GM19328 (cell line): ENCODE measurements at regions not wholly inside any gene's neighbourhood (a gene's known extent, or its start where the extent isn't known, plus 50 kb on each side); places are given as distances from the start of the nearest gene placed in this dataset.

Experiments used
- ATAC-seq: cut with Tn5 transposase; IDR thresholded peaks from one replicate; pipeline ENCODE4 v1.9.1; 2021; ENCODE audit warnings: mild to moderate bottlenecking, moderate library complexity; ENCODE audit not compliant: unreplicated experiment

DNA sequence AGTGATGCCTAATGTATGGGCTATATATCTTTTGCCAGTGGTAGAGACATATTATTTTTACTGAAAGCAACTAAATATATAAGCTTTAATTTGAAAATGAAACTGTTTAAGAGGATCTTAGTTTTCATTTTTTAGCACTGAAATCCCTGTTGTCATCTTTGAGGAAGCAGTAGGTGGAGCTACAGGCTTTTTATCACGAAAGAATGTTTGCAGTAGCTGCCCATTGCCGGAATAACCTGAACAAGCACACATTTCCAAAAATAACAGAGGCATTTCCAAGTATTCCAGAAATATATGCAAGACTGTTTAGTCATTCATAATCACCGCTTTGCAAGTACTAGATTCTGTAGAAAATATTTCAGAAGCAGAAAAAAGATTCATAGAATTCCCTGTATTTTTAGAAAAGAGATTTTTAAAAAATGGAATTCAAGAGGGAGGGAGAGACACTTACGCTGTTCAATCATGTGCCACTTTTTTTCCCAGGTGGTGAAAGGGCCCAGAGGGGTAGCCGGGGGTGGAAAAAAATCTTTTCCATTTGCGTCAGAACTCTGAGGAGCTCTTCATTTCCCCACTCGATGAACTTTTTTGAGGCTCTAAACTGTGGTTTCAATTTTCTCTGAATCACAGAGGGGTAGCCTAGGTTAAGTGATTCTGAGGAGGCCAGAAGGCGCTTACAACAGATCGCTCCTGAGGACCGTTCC is 142.5 kb upstream of the FERMT1 start:
- ATAC-seq: no peak

DNA sequence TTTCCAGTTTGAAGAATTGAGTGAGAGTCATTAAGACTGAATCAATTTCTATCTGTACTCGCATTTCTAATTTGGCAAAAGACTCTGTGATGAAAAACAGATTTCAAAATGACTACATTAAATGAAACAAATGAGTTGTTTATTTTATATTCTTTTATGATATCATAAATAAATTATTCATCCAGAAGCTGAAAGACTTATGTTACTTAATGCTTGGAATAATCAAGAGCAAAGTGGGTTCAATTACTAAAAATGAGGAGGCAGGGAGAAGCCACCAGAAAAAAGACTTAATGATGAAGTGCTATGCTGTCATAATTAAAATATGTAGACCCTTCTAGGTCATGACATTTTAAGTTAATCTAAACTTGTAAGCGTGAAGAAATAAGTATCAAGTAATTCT is 130.6 kb upstream of the FERMT1 start:
- ATAC-seq: no peak

DNA sequence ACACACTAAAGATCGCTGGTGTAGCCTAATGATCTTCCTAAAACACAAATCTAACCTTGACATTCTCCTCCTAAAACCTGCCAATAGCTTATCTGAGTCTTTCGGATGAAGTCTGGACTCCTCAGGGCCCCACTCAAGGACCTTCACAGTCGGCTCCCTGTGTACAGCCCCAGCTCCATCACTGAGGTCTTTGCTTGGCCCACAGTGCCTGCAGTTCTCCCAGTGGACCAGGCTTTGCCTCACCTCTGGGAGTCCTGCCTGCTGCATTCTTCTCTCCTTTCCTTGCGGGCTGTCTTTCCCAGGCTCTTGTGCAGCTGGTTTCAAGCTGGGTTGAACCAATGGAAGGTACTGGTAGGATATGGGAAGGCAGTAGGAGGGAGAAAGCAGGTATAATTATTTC is 122.6 kb upstream of the FERMT1 start:
- no peak for ATAC-seq

DNA sequence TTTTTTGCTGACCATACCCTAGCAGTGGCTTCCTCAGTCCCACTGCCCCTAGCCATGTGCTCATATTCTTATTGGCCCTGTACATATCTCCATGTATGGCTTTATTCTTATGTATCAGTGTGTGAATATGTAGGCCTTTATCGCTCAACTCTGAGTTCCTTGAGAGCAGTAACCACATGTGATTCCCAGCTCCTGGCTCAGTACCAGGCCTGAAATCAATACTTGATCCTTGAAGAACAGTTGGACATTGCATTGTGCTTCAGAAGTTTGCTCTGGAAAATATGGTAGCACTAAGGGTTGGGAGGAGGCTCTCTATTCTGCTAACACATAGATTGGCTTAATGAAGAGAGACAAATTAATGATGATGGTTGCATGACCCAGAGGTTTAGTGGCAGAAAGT is 118.8 kb upstream of the FERMT1 start:
- no peak for ATAC-seq

DNA sequence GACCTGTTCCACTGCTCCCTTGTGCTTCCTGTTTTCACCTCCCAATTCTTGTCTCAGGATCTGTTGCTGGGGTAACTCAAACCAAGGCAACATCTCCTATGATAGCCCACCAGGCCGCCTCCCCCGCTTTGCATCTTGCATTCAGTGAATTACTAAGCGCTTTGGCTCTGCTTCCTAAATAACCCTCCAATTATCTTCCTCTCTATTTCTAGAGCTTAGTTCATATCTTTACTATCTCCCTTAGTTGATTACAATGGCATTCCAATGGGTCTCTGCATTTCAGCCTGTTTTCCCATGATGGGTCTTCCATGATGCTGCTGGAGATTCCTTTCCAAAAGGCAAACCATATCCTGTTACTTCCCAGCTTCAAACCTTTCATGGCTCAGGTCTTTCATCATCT is 117.2 kb upstream of the FERMT1 start:
- no peak for ATAC-seq

DNA sequence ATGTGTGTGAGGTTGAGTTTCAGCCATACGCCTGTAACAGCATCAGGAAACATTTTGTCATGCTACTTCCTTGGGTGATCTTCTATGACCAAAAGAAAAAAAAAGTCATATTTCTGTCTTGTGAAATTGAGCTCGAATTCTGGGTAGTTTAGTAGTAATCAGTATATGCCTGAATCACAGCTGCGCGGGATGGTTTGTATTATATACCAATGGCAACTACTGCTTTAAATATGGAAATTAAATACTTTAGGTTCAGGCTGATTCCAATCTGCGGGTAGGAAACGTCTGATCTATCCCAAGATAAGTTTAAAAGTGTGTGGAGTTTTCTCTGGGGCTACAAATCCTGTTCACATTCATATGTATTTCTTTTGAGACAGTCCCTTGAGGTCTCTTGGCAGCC is 115.6 kb upstream of the FERMT1 start:
- ATAC-seq: no peak

DNA sequence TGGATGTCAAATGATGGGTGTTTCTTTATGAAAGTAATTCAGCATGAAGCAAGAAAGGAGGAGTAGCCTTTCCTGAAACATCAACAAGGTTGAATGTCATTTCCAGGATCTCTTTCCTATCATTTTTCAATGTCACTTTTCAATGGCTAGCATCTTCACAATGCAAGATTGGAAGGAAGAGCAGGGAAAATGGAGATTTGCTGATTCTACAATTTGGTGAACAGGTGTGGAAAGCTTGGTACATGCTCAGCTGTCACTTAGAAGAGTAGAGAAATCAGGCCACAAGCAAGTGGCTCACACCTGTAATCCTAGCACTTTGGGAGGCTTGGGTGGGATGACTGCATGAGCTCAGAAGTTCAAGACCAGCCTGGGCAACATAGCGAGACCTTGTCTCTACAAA is 112.7 kb upstream of the FERMT1 start:
- no peak for ATAC-seq

DNA sequence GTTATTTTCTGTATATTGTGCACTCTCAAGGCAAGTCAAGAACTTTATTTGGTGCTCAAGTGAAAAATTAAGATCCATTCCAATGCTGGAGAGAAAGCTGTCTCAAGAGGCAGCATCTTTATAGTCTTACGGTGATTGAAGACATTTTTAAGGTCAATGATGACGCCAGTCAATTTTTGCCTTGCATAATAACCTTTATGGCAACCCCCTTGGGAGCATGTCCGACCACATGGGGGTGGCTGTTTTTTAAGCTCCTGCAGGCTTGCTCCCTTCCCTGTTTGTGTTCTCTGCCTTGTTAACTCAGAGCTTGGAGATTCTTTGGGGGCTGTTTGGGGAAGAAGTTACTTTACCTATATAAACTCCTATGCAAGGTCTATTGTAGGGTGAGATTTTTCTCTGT is 109.6 kb upstream of the FERMT1 start:
- no peak for ATAC-seq

DNA sequence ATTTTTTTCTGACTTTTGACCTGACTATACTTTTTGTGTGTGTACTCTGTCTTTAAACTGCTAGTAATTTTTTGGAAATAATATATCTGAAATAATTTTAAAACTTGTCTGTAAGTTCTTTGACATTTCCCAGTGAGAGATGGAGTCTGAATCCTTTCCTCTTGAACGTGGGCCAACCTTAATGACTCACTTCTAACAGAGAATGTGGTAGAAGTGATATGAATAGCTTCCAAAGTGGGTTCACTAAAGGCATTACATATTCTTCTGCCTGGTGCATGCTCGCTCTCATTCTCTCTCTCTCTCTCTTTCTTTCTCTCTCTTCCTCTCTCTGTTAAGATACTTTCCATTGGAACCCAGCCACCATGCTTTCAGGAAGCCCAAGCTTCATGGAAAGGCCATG is 108.7 kb upstream of the FERMT1 start:
- ATAC-seq: no peak

DNA sequence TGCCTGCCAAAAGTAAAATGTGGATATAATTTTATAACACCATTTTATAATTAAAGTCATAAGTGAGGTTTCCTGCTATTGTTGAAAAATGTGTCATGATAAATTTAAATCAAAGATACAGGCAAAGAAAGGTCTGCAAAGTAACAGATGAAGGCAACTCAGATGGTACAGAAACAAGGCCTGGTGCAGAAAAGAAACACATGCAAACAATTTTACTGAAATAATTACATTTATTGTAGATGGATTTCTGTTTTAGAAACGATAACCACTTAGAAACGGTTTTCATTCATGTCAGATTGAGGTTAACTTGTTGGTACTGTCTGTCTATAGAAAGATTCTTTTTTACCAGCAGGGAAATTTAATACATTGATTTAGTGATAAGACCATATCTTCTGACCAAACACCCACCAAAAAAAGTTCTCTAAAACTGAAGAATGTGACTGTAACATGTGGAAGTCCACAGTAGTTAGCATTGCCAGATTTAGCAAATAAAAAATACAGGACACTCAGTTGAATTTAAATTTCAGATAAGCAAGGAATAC is 105.5 kb upstream of the FERMT1 start:
- no peak for ATAC-seq

DNA sequence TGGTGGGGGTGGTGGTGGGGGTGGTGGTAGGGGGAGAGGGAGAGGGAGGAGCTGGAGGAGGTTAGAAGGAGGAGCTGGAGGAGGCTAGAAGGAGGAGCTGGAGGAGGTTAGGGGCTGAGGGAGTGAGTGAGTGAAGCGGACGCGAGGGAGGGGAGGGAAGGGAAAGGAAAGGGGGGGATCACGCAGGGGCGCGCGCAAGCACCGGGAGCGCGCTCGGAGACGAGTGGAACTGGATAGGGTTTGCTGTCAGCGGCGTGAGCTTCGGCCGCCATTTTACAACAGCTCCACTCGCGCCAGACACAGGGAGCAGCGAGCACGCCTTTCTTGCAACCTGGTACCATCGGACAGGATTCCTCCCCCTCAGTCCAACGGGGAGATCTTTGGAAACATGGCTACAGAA is 90.5 kb upstream of the FERMT1 start:
- ATAC-seq: no peak

DNA sequence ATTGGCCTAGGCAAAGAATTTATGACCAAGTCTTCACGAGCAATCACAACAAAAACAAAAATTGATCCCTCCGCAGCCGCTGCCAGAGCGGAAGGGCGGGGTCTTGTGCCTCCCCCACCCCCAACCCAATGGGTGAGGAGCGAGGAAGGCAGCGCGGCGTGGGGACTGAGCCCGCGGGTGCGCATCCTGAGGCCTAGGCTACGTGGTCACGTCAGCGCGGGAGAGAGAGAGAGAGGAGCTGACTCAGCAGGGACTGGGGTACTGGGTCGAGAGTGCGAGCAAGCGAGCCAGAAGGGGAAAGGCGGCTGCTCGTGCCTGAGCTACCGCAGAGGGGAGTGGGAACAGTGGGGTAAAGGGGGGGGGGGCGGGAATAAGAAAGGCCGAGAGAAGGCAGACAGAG is 90.1 kb upstream of the FERMT1 start:
- no peak for ATAC-seq

DNA sequence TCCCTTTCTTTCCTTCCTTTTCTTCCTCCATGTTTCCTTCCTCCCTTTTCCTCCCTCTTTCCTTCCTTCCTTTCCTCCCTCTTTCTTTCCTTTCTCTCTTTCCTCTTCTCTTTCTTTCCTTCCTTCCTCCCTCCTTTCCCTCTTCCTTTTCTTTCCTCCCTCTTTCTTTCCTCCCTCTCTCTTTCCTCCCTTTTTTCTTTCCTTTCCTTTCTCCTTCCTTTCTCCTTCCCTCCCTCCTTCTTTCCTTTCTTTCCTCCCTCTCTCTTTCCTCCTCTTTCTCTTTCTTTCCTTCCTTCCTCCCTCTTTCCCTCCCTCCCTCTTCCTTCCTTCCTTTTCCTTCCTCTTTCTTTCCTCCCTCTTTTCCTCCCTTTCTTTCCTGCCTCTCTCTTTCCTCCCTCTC is 86.3 kb upstream of the FERMT1 start:
- no peak for ATAC-seq

DNA sequence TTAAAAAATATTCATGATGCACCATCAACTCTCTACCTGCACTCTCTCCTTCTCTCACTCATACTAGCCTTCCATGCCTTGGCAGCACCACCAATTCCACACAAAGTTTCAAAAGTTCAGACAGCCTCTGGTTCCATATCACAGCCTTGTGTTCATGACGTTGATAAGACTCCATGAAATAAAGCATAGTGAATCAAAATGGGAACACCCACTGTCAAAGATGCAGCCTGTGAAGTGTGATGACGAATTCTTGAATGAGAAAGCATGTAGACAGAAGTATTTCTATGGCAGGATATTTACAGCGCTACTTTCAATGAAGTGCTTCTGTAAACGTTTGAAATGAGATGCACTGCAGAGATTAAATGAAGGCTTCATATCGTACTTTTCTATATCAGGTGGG is 77.3 kb upstream of the FERMT1 start:
- ATAC-seq: no peak

DNA sequence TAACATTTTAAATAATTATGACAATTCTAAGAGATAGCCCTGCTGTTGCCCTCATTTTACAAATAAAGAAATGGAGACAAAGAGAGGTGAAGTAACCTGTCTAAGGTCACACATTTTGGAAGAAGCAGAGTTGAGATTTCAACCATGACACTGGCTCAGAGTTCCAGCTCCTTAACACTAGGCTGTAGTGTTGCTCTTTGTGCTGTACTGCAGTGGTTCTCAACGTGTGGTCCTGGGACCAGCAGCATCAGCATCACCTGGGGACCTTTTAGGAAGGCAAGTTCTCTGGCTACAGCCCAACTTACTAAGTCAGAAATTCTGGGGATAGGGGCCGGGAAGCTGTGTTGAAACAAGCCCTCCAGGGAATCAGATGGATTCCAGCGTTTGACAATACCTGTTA is 62.4 kb upstream of the FERMT1 start:
- no peak for ATAC-seq

DNA sequence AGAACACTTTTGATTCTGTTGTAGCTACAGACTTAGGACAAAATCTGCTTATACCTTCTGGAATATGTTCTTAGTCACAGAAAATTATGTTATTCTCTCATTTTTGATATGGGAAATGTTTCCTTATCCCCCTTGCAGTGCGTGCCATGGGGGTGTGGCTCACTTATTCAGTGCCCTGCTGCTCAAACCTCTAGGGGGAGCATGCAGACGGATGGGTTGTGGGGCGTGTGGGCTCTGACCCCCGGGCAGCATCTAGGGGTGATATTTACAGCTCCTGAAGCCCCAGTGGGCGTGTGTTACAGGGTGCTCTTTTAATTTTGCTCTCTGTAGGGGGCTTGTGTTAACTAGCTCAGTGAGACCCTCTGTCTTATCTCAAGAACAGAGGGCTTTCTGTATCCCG is 61.3 kb upstream of the FERMT1 start:
- ATAC-seq: no peak

DNA sequence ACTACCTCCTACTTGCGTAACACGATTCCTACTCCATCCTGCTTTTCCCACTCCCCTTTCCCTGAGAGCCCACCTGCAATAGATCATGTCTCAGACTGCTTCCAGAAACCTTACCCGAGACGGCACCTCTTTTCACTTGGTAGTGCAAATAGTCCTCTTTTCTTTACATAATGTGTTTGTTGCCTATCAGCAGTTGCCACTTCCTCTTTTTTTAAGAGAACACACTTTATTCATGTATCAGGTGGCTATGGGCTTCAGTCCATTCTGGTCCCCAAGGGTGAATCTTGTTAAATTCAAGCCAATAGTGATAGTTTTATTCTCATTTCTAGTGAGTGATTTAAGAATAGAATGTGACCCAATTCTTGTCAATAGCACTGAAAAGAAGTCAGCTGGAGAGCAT is 57.7 kb upstream of the FERMT1 start:
- ATAC-seq: no peak

DNA sequence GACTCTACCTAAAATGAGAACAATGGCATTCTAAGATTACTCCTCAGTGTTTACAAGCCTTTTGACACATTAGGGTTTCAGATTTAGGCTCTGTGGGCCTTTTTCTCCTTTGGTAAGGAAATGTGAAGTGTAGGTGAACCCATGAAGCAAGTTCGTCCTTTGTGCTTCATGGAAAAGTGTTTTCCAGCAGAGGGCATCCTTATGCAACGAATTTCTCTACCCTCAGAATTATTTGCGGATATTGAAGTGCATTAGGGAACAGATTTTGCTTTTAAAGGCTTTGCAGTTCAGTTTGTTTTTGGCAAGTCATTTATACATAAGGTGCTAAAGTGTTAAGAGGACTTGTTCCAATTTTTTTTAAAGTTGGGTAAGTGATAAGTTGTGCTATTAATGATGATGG is 55.7 kb upstream of the FERMT1 start:
- ATAC-seq: no peak

DNA sequence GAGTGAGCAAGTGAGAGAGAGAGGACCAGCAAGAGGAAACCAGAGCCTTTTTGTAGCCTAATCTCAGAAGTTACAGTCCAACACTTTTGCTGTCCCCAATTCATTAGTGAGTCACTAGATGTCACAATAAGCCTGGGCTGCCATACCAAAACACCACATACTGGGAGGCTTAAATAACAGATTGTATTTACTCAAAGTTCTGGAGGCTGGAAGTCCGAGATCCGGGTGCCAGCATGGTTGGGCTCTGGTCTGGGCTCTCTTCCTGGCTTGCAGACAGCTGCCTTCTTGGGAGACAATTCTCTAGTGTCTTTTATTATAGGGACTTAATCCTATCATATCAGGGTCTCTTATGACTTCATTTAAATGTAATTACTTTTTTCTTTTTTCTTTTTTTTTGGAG is 50.7 kb upstream of the FERMT1 start:
- no peak for ATAC-seq
